Endothelial cell of umbilical vein (primary cell): ENCODE measurements at regions not wholly inside any gene's neighbourhood (a gene's known extent, or its start where the extent isn't known, plus 50 kb on each side); places are given as distances from the start of the nearest gene placed in this dataset.

Experiments
- BruUV-seq: library from RNA; stranded (reverse); fragments of 400-500 nt; replicated peaks from 2 replicates; lab custom pipeline; 2021; lab: Mats Ljungman, UMichigan
- CTCF ChIA-PET: fragments of 300-600, 350-600 bp; sonication (Branson Sonifier 250); formaldehyde crosslinking; loops from one replicate; lab custom pipeline; 2021; ENCODE audit warnings: antibody characterized with exemption, inconsistent platforms; lab: Charles Lee
- POLR2A ChIA-PET: fragments of 300-600, 350-600 bp; sonication (Branson Sonifier 250); formaldehyde crosslinking; loops from one replicate; lab custom pipeline; 2021; ENCODE audit warnings: antibody characterized with exemption, inconsistent platforms; lab: Charles Lee
- DNase-seq: peaks from one replicate; pipeline ENCODE4 v3.0.0-alpha.2; 2011; ENCODE audit warnings: low read depth, low spot score
- FAIRE-seq: peaks from 2 replicates; lab custom pipeline; 2011; peaks lifted over from hg19 to GRCh38; lab: Jason Lieb, UNC
- H2AFZ ChIP-seq: 2 replicates; pipeline ENCODE4 v1.6.0; 2012; ENCODE audit warnings: low read depth, low read length, control low read depth, inconsistent platforms
- H3K27ac ChIP-seq: 2 replicates; pipeline ENCODE4 v1.5.1; 2011; ENCODE audit warnings: low read depth, mild to moderate bottlenecking, control low read depth, low read length, moderate library complexity; ENCODE audit not compliant: insufficient read depth
- H3K27me3 ChIP-seq, 2 experiments: 2 replicates each; pipeline versions ENCODE4 v1.6.0 to v1.6.1; 2011; ENCODE audit warnings: low read length in 2 of 2, mixed read lengths in 1 of 2; ENCODE audit not compliant: control insufficient read depth in 2 of 2, insufficient read depth in 2 of 2
- H3K36me3 ChIP-seq, 2 experiments: 2 replicates in 1 of 2; 3 replicates in 1 of 2; pipeline ENCODE4 v1.5.1; 2011; ENCODE audit warnings: low read length in 2 of 2, mild to moderate bottlenecking in 1 of 2, moderate library complexity in 1 of 2; ENCODE audit not compliant: control insufficient read depth in 2 of 2, insufficient read depth in 2 of 2; ENCODE audit errors: extremely low read depth in 1 of 2
- H3K4me1 ChIP-seq: 3 replicates; pipeline ENCODE4 v1.5.1; 2011; ENCODE audit warnings: mild to moderate bottlenecking, low read length; ENCODE audit not compliant: control insufficient read depth, insufficient read depth; ENCODE audit errors: extremely low read depth
- H3K4me2 ChIP-seq: 2 replicates; pipeline ENCODE4 v1.6.1; 2011; ENCODE audit warnings: low read length, control low read depth, mixed read lengths; ENCODE audit not compliant: insufficient read depth
- H3K4me3 ChIP-seq, 3 experiments: fragments of 200-600 bp in 1 of 3; sonication (generic), shearing (Covaris generic) in 1 of 3; replicated peaks in 1 of 3; 2 replicates each; pipeline ENCODE4 v1.5.1; 2011 to 2016; ENCODE audit warnings: control low read depth in 3 of 3, low read length in 3 of 3, mild to moderate bottlenecking in 2 of 3, inconsistent platforms in 1 of 3, low read depth in 1 of 3, moderate library complexity in 1 of 3; ENCODE audit not compliant: insufficient read depth in 1 of 3
- H3K79me2 ChIP-seq: 2 replicates; pipeline ENCODE4 v1.6.0; 2012; ENCODE audit warnings: low read length, inconsistent platforms; ENCODE audit not compliant: control insufficient read depth, insufficient read depth
- H3K9ac ChIP-seq: replicated peaks from 2 replicates; pipeline ENCODE3; 2011; ENCODE audit warnings: low read length, control low read depth; ENCODE audit not compliant: insufficient read depth; ENCODE audit errors: extremely low read depth
- H3K9me1 ChIP-seq: replicated peaks from 3 replicates; pipeline ENCODE4 v1.6.0; 2011; ENCODE audit warnings: mild to moderate bottlenecking, low read length; ENCODE audit not compliant: control insufficient read depth, insufficient read depth; ENCODE audit errors: extremely low read depth
- H3K9me3 ChIP-seq: replicated peaks from 2 replicates; pipeline ENCODE4 v1.5.1; 2012; ENCODE audit warnings: low read length, inconsistent platforms; ENCODE audit not compliant: control insufficient read depth, insufficient read depth
- H4K20me1 ChIP-seq: replicated peaks from 2 replicates; pipeline ENCODE3; 2011; ENCODE audit warnings: mild to moderate bottlenecking, low read length; ENCODE audit not compliant: control insufficient read depth, insufficient read depth; ENCODE audit errors: extremely low read depth
- CTCF ChIP-seq, 2 donors: IDR thresholded peaks; 1 replicate in 1 of 2; 2 replicates in 1 of 2; pipeline ENCODE4 v1.5.1; 2011; ENCODE audit warnings: low read length in 2 of 2, mild to moderate bottlenecking in 2 of 2, moderate library complexity in 2 of 2, control low read depth in 1 of 2, inconsistent platforms in 1 of 2, low read depth in 1 of 2; ENCODE audit not compliant: insufficient read depth in 1 of 2; ENCODE audit errors: extremely low read depth in 1 of 2
- EZH2 ChIP-seq: IDR thresholded peaks from 2 replicates; pipeline ENCODE4 v1.6.1; 2012; ENCODE audit warnings: borderline replicate concordance, low read depth, mild to moderate bottlenecking, moderate library complexity, low read length, inconsistent platforms; ENCODE audit not compliant: severe bottlenecking
- FOS ChIP-seq: IDR thresholded peaks from 2 replicates; pipeline ENCODE4 v1.6.1; 2011; ENCODE audit warnings: mild to moderate bottlenecking, low read length, moderate library complexity, borderline replicate concordance; ENCODE audit not compliant: insufficient read depth
- GATA2 ChIP-seq: IDR thresholded peaks from 2 replicates; pipeline ENCODE4 v1.7.0; 2011; ENCODE audit warnings: low read depth, mild to moderate bottlenecking, moderate library complexity, mixed read lengths, low read length; ENCODE audit not compliant: insufficient read length, insufficient read depth
- JUN ChIP-seq: IDR thresholded peaks from 2 replicates; pipeline ENCODE4 v1.6.1; 2011; ENCODE audit warnings: borderline replicate concordance, low read depth; ENCODE audit not compliant: insufficient read length, insufficient read depth
- MAX ChIP-seq: IDR thresholded peaks from 2 replicates; pipeline ENCODE4 v1.6.1; 2011; ENCODE audit not compliant: insufficient read depth, insufficient read length
- MYC ChIP-seq: IDR thresholded peaks from one replicate; pipeline ENCODE4 v1.6.1; 2011; ENCODE audit warnings: mild to moderate bottlenecking, low read depth, low read length
- POLR2A ChIP-seq: IDR thresholded peaks from 2 replicates; pipeline ENCODE4 v1.6.1; 2012; ENCODE audit warnings: low read depth, mild to moderate bottlenecking, control low read depth, low read length
- POLR2AphosphoS5 ChIP-seq: IDR thresholded peaks from 2 replicates; pipeline ENCODE4 v1.6.1; 2012; ENCODE audit warnings: low read depth, mild to moderate bottlenecking, control low read depth, low read length, moderate library complexity; ENCODE audit not compliant: insufficient read depth
- dilution Hi-C: fragments of 300-500 bp; cut with MboI; formaldehyde crosslinking; loops from one replicate; pipeline ENCODE4 v1.15.0; 2019; ENCODE audit warnings: low sequenced_read_pairs; ENCODE audit not compliant: extremely low pct_ligation_motif_present
- intact Hi-C: fragments of 100-400 bp; cut with micrococcal nuclease; formaldehyde crosslinking; loops from one replicate; pipeline ENCODE4 v1.10.0; 2022

GRCh38 chr1:8107897-8108296 lies 81.8 kb upstream of the ERRFI1 start:
- no TSS peak for BruUV-seq
- Histone ChIP-seq H3K27me3 (no peaks in the 10 kb centered on the region), H3K9me1 (no peaks in the 10 kb centered on the region), H2AFZ (no peak overlapping the region), H3K27ac (no peak overlapping the region), H3K9ac (no peak overlapping the region), H3K4me2 (no peak overlapping the region), H3K4me3 (no peak overlapping the region), H3K9me3 (no peaks in the 10 kb centered on the region), H4K20me1 (no peaks in the 10 kb centered on the region), H3K36me3 (no peaks in the 10 kb centered on the region), H3K79me2 (no peaks in the 10 kb centered on the region), H3K4me1 (no peaks in the 10 kb centered on the region)
- intact Hi-C loops (no loop called here), dilution Hi-C loops (no loop called here)
- TF ChIP-seq CTCF (IDR thresholded peaks at IDR 0.05; ENCODE audit: extremely low read depth in 1 of 2, insufficient read depth in 1 of 2, low read depth in 1 of 2, low read length in 2 of 2) (no peak), POLR2A (no peak), MAX (no peak), EZH2 (no peak), FOS (no peak), JUN (no peak), GATA2 (no peak), MYC (no peak), POLR2AphosphoS5 (no peak)
- no peak for DNase-seq
- no peak for FAIRE-seq
- ChIA-PET CTCF (no interaction called here), POLR2A (no interaction called here)
